Activated CD8-positive, alpha-beta memory T cell treated with anti-CD3 and anti-CD28 coated beads, Interleukin-2, amount 50 U/mL, for 24 hours (primary cell): ENCODE measurements at regions not wholly inside any gene's neighbourhood (a gene's known extent, or its start where the extent isn't known, plus 50 kb on each side); places are given as distances from the start of the nearest gene placed in this dataset.

Experiments
- DNase-seq: peaks from one replicate; pipeline ENCODE4 v3.0.0-alpha.2; 2020; ENCODE audit errors: extremely low read depth

GRCh38 chr2:207449642-207450165 lies 80.1 kb upstream of the CREB1 start:
- no peak for DNase-seq

- DNase-seq = no peak
Measured at GRCh38 chr2:207450186-207450585, 79.6 kb upstream of the CREB1 start.

GRCh38 chr2:207458582-207458981 lies 71.2 kb upstream of the CREB1 start:
- no peak for DNase-seq

- no peak for DNase-seq
Measured at GRCh38 chr2:207459990-207460757, 69.6 kb upstream of the CREB1 start.

- no peak for DNase-seq
Measured at GRCh38 chr2:207463433-207463832, 66.3 kb upstream of the CREB1 start.

GRCh38 chr2:207464007-207464406 lies 65.8 kb upstream of the CREB1 start:
- no peak for DNase-seq

- DNase-seq = no peak
Measured at GRCh38 chr2:207465894-207466293, 63.9 kb upstream of the CREB1 start.

GRCh38 chr2:207467716-207468347 lies 61.9 kb upstream of the CREB1 start:
- DNase-seq = no peak

GRCh38 chr2:207468488-207468887 lies 61.3 kb upstream of the CREB1 start:
- no peak for DNase-seq

GRCh38 chr2:207469451-207469850 lies 60.3 kb upstream of the CREB1 start:
- no peak for DNase-seq

- DNase-seq = no peak
Measured at GRCh38 chr2:207469943-207470729, 59.6 kb upstream of the CREB1 start.

- DNase-seq = no peak
Measured at GRCh38 chr2:207471261-207471660, 58.5 kb upstream of the CREB1 start.

- DNase-seq = no peak
Measured at GRCh38 chr2:207472343-207473048, 57.3 kb upstream of the CREB1 start.

- DNase-seq = no peak
Measured at GRCh38 chr2:207473049-207473930, 56.5 kb upstream of the CREB1 start.

- no peak for DNase-seq
Measured at GRCh38 chr2:207473931-207474235, 55.9 kb upstream of the CREB1 start.

- peak; percentile 25 for DNase-seq
Measured at GRCh38 chr2:207474863-207475485, 54.8 kb upstream of the CREB1 start.

- no peak for DNase-seq
Measured at GRCh38 chr2:207475546-207475945, 54.2 kb upstream of the CREB1 start.

GRCh38 chr2:207477896-207478295 lies 51.9 kb upstream of the CREB1 start:
- DNase-seq = no peak

- DNase-seq = no peak
Measured at GRCh38 chr2:207478572-207478971, 51.2 kb upstream of the CREB1 start.

GRCh38 chr2:207479198-207479785 lies 50.5 kb upstream of the CREB1 start:
- no peak for DNase-seq
